Endothelial cell of umbilical vein (primary cell): ENCODE measurements at regions not wholly inside any gene's neighbourhood (a gene's known extent, or its start where the extent isn't known, plus 50 kb on each side); places are given as distances from the start of the nearest gene placed in this dataset.

Experiments
- BruUV-seq: library from RNA; stranded (reverse); fragments of 400-500 nt; replicated peaks from 2 replicates; lab custom pipeline; 2021; lab: Mats Ljungman, UMichigan
- CTCF ChIA-PET: fragments of 300-600, 350-600 bp; sonication (Branson Sonifier 250); formaldehyde crosslinking; loops from one replicate; lab custom pipeline; 2021; ENCODE audit warnings: antibody characterized with exemption, inconsistent platforms; lab: Charles Lee
- POLR2A ChIA-PET: fragments of 300-600, 350-600 bp; sonication (Branson Sonifier 250); formaldehyde crosslinking; loops from one replicate; lab custom pipeline; 2021; ENCODE audit warnings: antibody characterized with exemption, inconsistent platforms; lab: Charles Lee
- DNase-seq: peaks from one replicate; pipeline ENCODE4 v3.0.0-alpha.2; 2011; ENCODE audit warnings: low read depth, low spot score
- FAIRE-seq: peaks from 2 replicates; lab custom pipeline; 2011; peaks lifted over from hg19 to GRCh38; lab: Jason Lieb, UNC
- H2AFZ ChIP-seq: 2 replicates; pipeline ENCODE4 v1.6.0; 2012; ENCODE audit warnings: low read depth, low read length, control low read depth, inconsistent platforms
- H3K27ac ChIP-seq: 2 replicates; pipeline ENCODE4 v1.5.1; 2011; ENCODE audit warnings: low read depth, mild to moderate bottlenecking, control low read depth, low read length, moderate library complexity; ENCODE audit not compliant: insufficient read depth
- H3K27me3 ChIP-seq, 2 experiments: 2 replicates each; pipeline versions ENCODE4 v1.6.0 to v1.6.1; 2011; ENCODE audit warnings: low read length in 2 of 2, mixed read lengths in 1 of 2; ENCODE audit not compliant: control insufficient read depth in 2 of 2, insufficient read depth in 2 of 2
- H3K36me3 ChIP-seq, 2 experiments: 2 replicates in 1 of 2; 3 replicates in 1 of 2; pipeline ENCODE4 v1.5.1; 2011; ENCODE audit warnings: low read length in 2 of 2, mild to moderate bottlenecking in 1 of 2, moderate library complexity in 1 of 2; ENCODE audit not compliant: control insufficient read depth in 2 of 2, insufficient read depth in 2 of 2; ENCODE audit errors: extremely low read depth in 1 of 2
- H3K4me1 ChIP-seq: 3 replicates; pipeline ENCODE4 v1.5.1; 2011; ENCODE audit warnings: mild to moderate bottlenecking, low read length; ENCODE audit not compliant: control insufficient read depth, insufficient read depth; ENCODE audit errors: extremely low read depth
- H3K4me2 ChIP-seq: 2 replicates; pipeline ENCODE4 v1.6.1; 2011; ENCODE audit warnings: low read length, control low read depth, mixed read lengths; ENCODE audit not compliant: insufficient read depth
- H3K4me3 ChIP-seq, 3 experiments: fragments of 200-600 bp in 1 of 3; sonication (generic), shearing (Covaris generic) in 1 of 3; replicated peaks in 1 of 3; 2 replicates each; pipeline ENCODE4 v1.5.1; 2011 to 2016; ENCODE audit warnings: control low read depth in 3 of 3, low read length in 3 of 3, mild to moderate bottlenecking in 2 of 3, inconsistent platforms in 1 of 3, low read depth in 1 of 3, moderate library complexity in 1 of 3; ENCODE audit not compliant: insufficient read depth in 1 of 3
- H3K79me2 ChIP-seq: 2 replicates; pipeline ENCODE4 v1.6.0; 2012; ENCODE audit warnings: low read length, inconsistent platforms; ENCODE audit not compliant: control insufficient read depth, insufficient read depth
- H3K9ac ChIP-seq: replicated peaks from 2 replicates; pipeline ENCODE3; 2011; ENCODE audit warnings: low read length, control low read depth; ENCODE audit not compliant: insufficient read depth; ENCODE audit errors: extremely low read depth
- H3K9me1 ChIP-seq: replicated peaks from 3 replicates; pipeline ENCODE4 v1.6.0; 2011; ENCODE audit warnings: mild to moderate bottlenecking, low read length; ENCODE audit not compliant: control insufficient read depth, insufficient read depth; ENCODE audit errors: extremely low read depth
- H3K9me3 ChIP-seq: replicated peaks from 2 replicates; pipeline ENCODE4 v1.5.1; 2012; ENCODE audit warnings: low read length, inconsistent platforms; ENCODE audit not compliant: control insufficient read depth, insufficient read depth
- H4K20me1 ChIP-seq: replicated peaks from 2 replicates; pipeline ENCODE3; 2011; ENCODE audit warnings: mild to moderate bottlenecking, low read length; ENCODE audit not compliant: control insufficient read depth, insufficient read depth; ENCODE audit errors: extremely low read depth
- EZH2 ChIP-seq: IDR thresholded peaks from 2 replicates; pipeline ENCODE4 v1.6.1; 2012; ENCODE audit warnings: borderline replicate concordance, low read depth, mild to moderate bottlenecking, moderate library complexity, low read length, inconsistent platforms; ENCODE audit not compliant: severe bottlenecking
- FOS ChIP-seq: IDR thresholded peaks from 2 replicates; pipeline ENCODE4 v1.6.1; 2011; ENCODE audit warnings: mild to moderate bottlenecking, low read length, moderate library complexity, borderline replicate concordance; ENCODE audit not compliant: insufficient read depth
- GATA2 ChIP-seq: IDR thresholded peaks from 2 replicates; pipeline ENCODE4 v1.7.0; 2011; ENCODE audit warnings: low read depth, mild to moderate bottlenecking, moderate library complexity, mixed read lengths, low read length; ENCODE audit not compliant: insufficient read length, insufficient read depth
- JUN ChIP-seq: IDR thresholded peaks from 2 replicates; pipeline ENCODE4 v1.6.1; 2011; ENCODE audit warnings: borderline replicate concordance, low read depth; ENCODE audit not compliant: insufficient read length, insufficient read depth
- MYC ChIP-seq: IDR thresholded peaks from one replicate; pipeline ENCODE4 v1.6.1; 2011; ENCODE audit warnings: mild to moderate bottlenecking, low read depth, low read length
- POLR2A ChIP-seq: IDR thresholded peaks from 2 replicates; pipeline ENCODE4 v1.6.1; 2012; ENCODE audit warnings: low read depth, mild to moderate bottlenecking, control low read depth, low read length
- POLR2AphosphoS5 ChIP-seq: IDR thresholded peaks from 2 replicates; pipeline ENCODE4 v1.6.1; 2012; ENCODE audit warnings: low read depth, mild to moderate bottlenecking, control low read depth, low read length, moderate library complexity; ENCODE audit not compliant: insufficient read depth
- dilution Hi-C: fragments of 300-500 bp; cut with MboI; formaldehyde crosslinking; loops from one replicate; pipeline ENCODE4 v1.15.0; 2019; ENCODE audit warnings: low sequenced_read_pairs; ENCODE audit not compliant: extremely low pct_ligation_motif_present
- intact Hi-C: fragments of 100-400 bp; cut with micrococcal nuclease; formaldehyde crosslinking; loops from one replicate; pipeline ENCODE4 v1.10.0; 2022
- TF ChIP-seq, protein P1 (sequence below): IDR thresholded peaks from 2 replicates; pipeline ENCODE4 v1.6.1; 2011; ENCODE audit not compliant: insufficient read depth, insufficient read length
- TF ChIP-seq, protein P2 (sequence below), 2 donors: IDR thresholded peaks; 1 replicate in 1 of 2; 2 replicates in 1 of 2; pipeline ENCODE4 v1.5.1; 2011; ENCODE audit warnings: low read length in 2 of 2, mild to moderate bottlenecking in 2 of 2, moderate library complexity in 2 of 2, control low read depth in 1 of 2, inconsistent platforms in 1 of 2, low read depth in 1 of 2; ENCODE audit not compliant: insufficient read depth in 1 of 2; ENCODE audit errors: extremely low read depth in 1 of 2

DNA sequence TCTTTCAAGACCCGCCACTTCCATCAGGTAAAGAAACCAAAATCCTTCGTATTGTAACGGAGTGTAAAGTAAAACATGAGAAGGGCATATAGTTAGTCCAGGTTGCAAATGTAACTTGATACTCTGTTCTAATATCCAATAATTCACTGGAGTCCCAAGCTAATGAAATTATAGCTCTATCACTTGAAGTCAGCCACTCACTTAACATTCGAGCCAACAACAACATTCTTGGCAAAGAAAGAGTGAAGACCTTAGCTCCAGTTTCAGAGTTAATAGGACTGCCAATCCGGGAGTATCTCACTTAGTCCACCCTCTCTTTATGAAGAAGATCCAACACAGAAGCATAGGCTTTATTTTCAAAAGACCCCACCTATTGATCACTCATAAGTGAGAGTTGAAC is 298.0 kb upstream of the SOX11 start:
- TF ChIP-seq EZH2, result no peak
- no peak for TF ChIP-seq GATA2
- TF ChIP-seq FOS, result no peak
- TF ChIP-seq, protein P1, sequence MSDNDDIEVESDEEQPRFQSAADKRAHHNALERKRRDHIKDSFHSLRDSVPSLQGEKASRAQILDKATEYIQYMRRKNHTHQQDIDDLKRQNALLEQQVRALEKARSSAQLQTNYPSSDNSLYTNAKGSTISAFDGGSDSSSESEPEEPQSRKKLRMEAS, result no peak
- TF ChIP-seq MYC, result no peak
- no peak for TF ChIP-seq JUN
- TF ChIP-seq POLR2AphosphoS5, result no peak
- Histone ChIP-seq H3K9me1 (no peaks in the 10 kb centered on the region), H3K36me3 (no peaks in the 10 kb centered on the region), H3K9ac (no peak overlapping the region), H3K27ac (no peak overlapping the region), H3K4me3 (no peak overlapping the region), H3K9me3 (peaks cover 12% of the 10 kb centered on the region), H3K4me2 (no peak overlapping the region), H3K4me1 (no peaks in the 10 kb centered on the region), H3K79me2 (no peaks in the 10 kb centered on the region), H2AFZ (no peak overlapping the region), H3K27me3 (no peaks in the 10 kb centered on the region), H4K20me1 (no peaks in the 10 kb centered on the region)
- POLR2A ChIA-PET, result no interaction called here
- dilution Hi-C loops, result no loop called here
- CTCF ChIA-PET, result no interaction called here
- FAIRE-seq (no peak), DNase-seq (no peak)
- BruUV-seq, result no TSS peak
- intact Hi-C loops, result no loop called here

DNA sequence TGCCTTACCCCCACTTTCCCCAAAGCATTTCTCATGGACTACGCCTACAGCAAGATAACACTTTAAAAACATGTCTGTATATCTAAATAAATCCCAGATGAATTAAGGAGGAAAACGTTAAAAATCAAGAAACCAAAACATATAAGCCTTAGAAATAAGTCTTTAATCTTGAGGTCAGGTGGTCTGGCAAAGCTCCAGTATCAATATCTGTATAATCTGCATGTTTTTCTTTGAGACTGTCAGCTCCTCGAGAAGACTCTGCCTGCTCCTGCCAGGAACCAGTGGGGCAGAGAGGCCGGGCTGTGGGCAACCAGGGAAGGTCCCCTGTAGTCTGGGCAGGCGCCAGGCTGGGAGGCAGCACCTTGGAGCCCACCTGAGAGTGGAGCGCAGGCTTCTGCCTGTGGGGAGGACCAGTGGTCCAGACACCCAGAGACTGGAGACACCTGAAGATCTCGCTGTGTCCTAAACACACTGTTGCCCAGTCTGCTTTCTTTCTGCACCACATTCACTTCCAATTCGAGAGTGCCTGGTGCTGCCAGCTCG is 291.0 kb upstream of the SOX11 start:
- CTCF ChIA-PET, result no interaction called here
- no peaks in the 10 kb centered on the region for H3K79me2 ChIP-seq
- POLR2A ChIA-PET, result no interaction called here
- H4K20me1 ChIP-seq, result no peaks in the 10 kb centered on the region
- no peak overlapping the region for H3K4me3 ChIP-seq
- FAIRE-seq (no peak), DNase-seq (no peak)
- H2AFZ ChIP-seq, result no peak overlapping the region
- H3K4me2 ChIP-seq, result no peak overlapping the region
- no peaks in the 10 kb centered on the region for H3K9me1 ChIP-seq
- no peak overlapping the region for H3K9ac ChIP-seq
- dilution Hi-C loops, result no loop called here
- BruUV-seq, result no TSS peak
- intact Hi-C loops, result no loop called here
- H3K27ac ChIP-seq, result no peak overlapping the region
- H3K36me3 ChIP-seq, result no peaks in the 10 kb centered on the region
- TF ChIP-seq POLR2A (no peak), FOS (no peak), MYC (no peak), EZH2 (no peak), JUN (no peak), POLR2AphosphoS5 (no peak), GATA2 (no peak)
- TF ChIP-seq, protein P2, sequence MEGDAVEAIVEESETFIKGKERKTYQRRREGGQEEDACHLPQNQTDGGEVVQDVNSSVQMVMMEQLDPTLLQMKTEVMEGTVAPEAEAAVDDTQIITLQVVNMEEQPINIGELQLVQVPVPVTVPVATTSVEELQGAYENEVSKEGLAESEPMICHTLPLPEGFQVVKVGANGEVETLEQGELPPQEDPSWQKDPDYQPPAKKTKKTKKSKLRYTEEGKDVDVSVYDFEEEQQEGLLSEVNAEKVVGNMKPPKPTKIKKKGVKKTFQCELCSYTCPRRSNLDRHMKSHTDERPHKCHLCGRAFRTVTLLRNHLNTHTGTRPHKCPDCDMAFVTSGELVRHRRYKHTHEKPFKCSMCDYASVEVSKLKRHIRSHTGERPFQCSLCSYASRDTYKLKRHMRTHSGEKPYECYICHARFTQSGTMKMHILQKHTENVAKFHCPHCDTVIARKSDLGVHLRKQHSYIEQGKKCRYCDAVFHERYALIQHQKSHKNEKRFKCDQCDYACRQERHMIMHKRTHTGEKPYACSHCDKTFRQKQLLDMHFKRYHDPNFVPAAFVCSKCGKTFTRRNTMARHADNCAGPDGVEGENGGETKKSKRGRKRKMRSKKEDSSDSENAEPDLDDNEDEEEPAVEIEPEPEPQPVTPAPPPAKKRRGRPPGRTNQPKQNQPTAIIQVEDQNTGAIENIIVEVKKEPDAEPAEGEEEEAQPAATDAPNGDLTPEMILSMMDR (IDR thresholded peaks at IDR 0.05; ENCODE audit: extremely low read depth in 1 of 2, insufficient read depth in 1 of 2, low read depth in 1 of 2, low read length in 2 of 2), result no peak
- TF ChIP-seq, protein P1, result no peak
- H3K4me1 ChIP-seq, result no peaks in the 10 kb centered on the region
- H3K9me3 ChIP-seq, result peaks cover 6% of the 10 kb centered on the region
- no peaks in the 10 kb centered on the region for H3K27me3 ChIP-seq
